ENCODE measurements at regions not wholly inside any gene's neighbourhood (a gene's known extent, or its start where the extent isn't known, plus 50 kb on each side); places are given as distances from the start of the nearest gene placed in this dataset.

- H3K79me2 ChIP-seq (ENCODE audit: control insufficient read depth, insufficient read depth, low read length) = no peaks in the 10 kb centered on the region
- in situ Hi-C loops (cut with MboI) = no loop called here
Measured at GRCh38 chr3:162370141-162370540, 873.5 kb downstream of the OTOL1 start.

DNA sequence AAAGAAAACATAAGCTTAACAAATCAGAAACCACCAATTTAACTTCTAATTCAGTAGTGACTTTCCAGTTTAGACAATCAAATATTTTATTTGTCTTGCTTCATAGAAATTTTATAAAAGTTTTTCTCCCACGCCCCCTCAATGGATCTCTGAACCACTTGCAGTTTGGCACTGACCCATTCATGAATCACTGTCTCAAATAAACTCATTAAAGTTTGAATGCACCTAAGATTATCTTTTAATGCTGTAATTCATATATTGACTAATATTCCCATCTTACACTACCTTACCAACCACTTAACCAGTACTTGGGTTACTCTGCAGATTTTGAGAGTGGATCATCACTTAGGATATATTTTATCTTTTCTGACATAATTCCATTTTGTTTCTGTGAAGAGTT lies 880.2 kb downstream of the OTOL1 start:
- intact Hi-C loops (cut with micrococcal nuclease; ENCODE audit: unreplicated experiment) = no loop called here
- CTCF ChIA-PET = no interaction called here
- RAD21 ChIA-PET (ENCODE audit: unreplicated experiment) = no interaction called here
- Histone ChIP-seq H3K27me3 (replicated peaks in 1 of 2; ENCODE audit: control insufficient read depth in 2 of 2, insufficient read depth in 2 of 2, low read length in 1 of 2) (no peaks in the 10 kb centered on the region), H3K9me3 (replicated peaks; ENCODE audit: control insufficient read depth, insufficient read depth, low read length) (no peaks in the 10 kb centered on the region), H4K20me1 (ENCODE audit: control insufficient read depth, insufficient read depth) (no peaks in the 10 kb centered on the region), H2AFZ (ENCODE audit: control insufficient read depth, low read depth, low read length) (no peak overlapping the region), H3K4me2 (ENCODE audit: control insufficient read depth, insufficient read depth) (no peak overlapping the region), H3K27ac (ENCODE audit: control insufficient read depth, insufficient read depth) (no peak overlapping the region), H3K9ac (ENCODE audit: control insufficient read depth, insufficient read depth, low read length) (no peak overlapping the region), H3K4me1 (ENCODE audit: control insufficient read depth, insufficient read depth, low read length) (no peaks in the 10 kb centered on the region), H3K36me3 (ENCODE audit: control insufficient read depth in 2 of 2, insufficient read depth in 2 of 2, low read length in 1 of 2) (no peaks in the 10 kb centered on the region), H3K79me2 (ENCODE audit: control insufficient read depth, insufficient read depth, low read length) (no peaks in the 10 kb centered on the region), H3K4me3 (no peak overlapping the region)
- SMC1A ChIA-PET (ENCODE audit: uncharacterized antibody, unreplicated experiment) = interaction anchor here (1.3 kb wide), 1 partner anchor 11 kb away, joined by 4 read pairs; no protein-coding TSS in a partner anchor
- 0% methylated on average over 1 of the region's 1 CpG for WGBS (ENCODE audit: insufficient coverage, insufficient replicate concordance, low lambda C conversion rate, missing lambda C conversion rate)
- TF ChIP-seq, protein P1, sequence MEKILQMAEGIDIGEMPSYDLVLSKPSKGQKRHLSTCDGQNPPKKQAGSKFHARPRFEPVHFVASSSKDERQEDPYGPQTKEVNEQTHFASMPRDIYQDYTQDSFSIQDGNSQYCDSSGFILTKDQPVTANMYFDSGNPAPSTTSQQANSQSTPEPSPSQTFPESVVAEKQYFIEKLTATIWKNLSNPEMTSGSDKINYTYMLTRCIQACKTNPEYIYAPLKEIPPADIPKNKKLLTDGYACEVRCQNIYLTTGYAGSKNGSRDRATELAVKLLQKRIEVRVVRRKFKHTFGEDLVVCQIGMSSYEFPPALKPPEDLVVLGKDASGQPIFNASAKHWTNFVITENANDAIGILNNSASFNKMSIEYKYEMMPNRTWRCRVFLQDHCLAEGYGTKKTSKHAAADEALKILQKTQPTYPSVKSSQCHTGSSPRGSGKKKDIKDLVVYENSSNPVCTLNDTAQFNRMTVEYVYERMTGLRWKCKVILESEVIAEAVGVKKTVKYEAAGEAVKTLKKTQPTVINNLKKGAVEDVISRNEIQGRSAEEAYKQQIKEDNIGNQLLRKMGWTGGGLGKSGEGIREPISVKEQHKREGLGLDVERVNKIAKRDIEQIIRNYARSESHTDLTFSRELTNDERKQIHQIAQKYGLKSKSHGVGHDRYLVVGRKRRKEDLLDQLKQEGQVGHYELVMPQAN (conservative IDR thresholded peaks at IDR 0.05) = no peak
- TF ChIP-seq SMAD5 (IDR thresholded peaks at IDR 0.05; ENCODE audit: low read depth) = no peak
- no peak for FAIRE-seq
- in situ Hi-C loops (cut with MboI) = no loop called here
- POLR2A ChIA-PET = no interaction called here
- ATAC-seq = no peak
- DNase-seq (ENCODE audit: low read depth, low spot score) = no peak
- no TSS peak for BruUV-seq (replicated peaks)

More at GRCh38 chr3:162370141-162370540, 873.5 kb downstream of the OTOL1 start:
- intact Hi-C loops (cut with micrococcal nuclease; ENCODE audit: unreplicated experiment) = no loop called here
- TF ChIP-seq ZNF24 (IDR thresholded peaks at IDR 0.05) (no peak), IKZF2 (IDR thresholded peaks at IDR 0.05) (no peak), ETV6 (conservative IDR thresholded peaks at IDR 0.05 in 1 of 2, IDR thresholded peaks at IDR 0.05 in 1 of 2; ENCODE audit: borderline replicate concordance in 1 of 2, low read depth in 1 of 2) (no peak), MTA3 (IDR thresholded peaks at IDR 0.05; ENCODE audit: borderline replicate concordance, low read length) (no peak), MEF2B (IDR thresholded peaks at IDR 0.05; ENCODE audit: partially characterized antibody, poor library complexity, severe bottlenecking) (no peak), POU2F2 (IDR thresholded peaks at IDR 0.05; ENCODE audit: borderline replicate concordance, low read depth, low read length) (no peak), TCF7 (IDR thresholded peaks at IDR 0.05; ENCODE audit: borderline replicate concordance) (no peak), ASH2L (IDR thresholded peaks at IDR 0.05; ENCODE audit: borderline replicate concordance, low read depth) (no peak)
- TF ChIP-seq, protein P2, sequence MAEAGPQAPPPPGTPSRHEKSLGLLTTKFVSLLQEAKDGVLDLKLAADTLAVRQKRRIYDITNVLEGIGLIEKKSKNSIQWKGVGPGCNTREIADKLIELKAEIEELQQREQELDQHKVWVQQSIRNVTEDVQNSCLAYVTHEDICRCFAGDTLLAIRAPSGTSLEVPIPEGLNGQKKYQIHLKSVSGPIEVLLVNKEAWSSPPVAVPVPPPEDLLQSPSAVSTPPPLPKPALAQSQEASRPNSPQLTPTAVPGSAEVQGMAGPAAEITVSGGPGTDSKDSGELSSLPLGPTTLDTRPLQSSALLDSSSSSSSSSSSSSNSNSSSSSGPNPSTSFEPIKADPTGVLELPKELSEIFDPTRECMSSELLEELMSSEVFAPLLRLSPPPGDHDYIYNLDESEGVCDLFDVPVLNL (IDR thresholded peaks at IDR 0.05; ENCODE audit: low read depth, low read length) = no peak
- H3K27me3 ChIP-seq (replicated peaks in 1 of 2; ENCODE audit: control insufficient read depth in 2 of 2, insufficient read depth in 2 of 2, low read length in 1 of 2) = no peaks in the 10 kb centered on the region
- RAD21 ChIA-PET (ENCODE audit: unreplicated experiment) = no interaction called here
- DNase-seq (ENCODE audit: low read depth, low spot score) = no peak
- CTCF ChIA-PET = no interaction called here
- ATAC-seq = no peak; the same call in 1 of the 3 replicates
- no peak for FAIRE-seq
- no peaks in the 10 kb centered on the region for H3K9me3 ChIP-seq (replicated peaks; ENCODE audit: control insufficient read depth, insufficient read depth, low read length)
- no peak overlapping the region for H3K9ac ChIP-seq (ENCODE audit: control insufficient read depth, insufficient read depth, low read length)
- 0% methylated on average over 1 of the region's 1 CpG for WGBS (ENCODE audit: insufficient coverage, insufficient replicate concordance, low lambda C conversion rate, missing lambda C conversion rate)
- H3K4me3 ChIP-seq = no peak overlapping the region
- no peaks in the 10 kb centered on the region for H3K4me1 ChIP-seq (ENCODE audit: control insufficient read depth, insufficient read depth, low read length)
- BruUV-seq (replicated peaks) = no TSS peak
- SMC1A ChIA-PET (ENCODE audit: uncharacterized antibody, unreplicated experiment) = no interaction called here
- H3K4me2 ChIP-seq (ENCODE audit: control insufficient read depth, insufficient read depth) = no peak overlapping the region
- no peak overlapping the region for H3K27ac ChIP-seq (ENCODE audit: control insufficient read depth, insufficient read depth)
- no peaks in the 10 kb centered on the region for H3K36me3 ChIP-seq (ENCODE audit: control insufficient read depth in 2 of 2, insufficient read depth in 2 of 2, low read length in 1 of 2)
- POLR2A ChIA-PET = no interaction called here
- no peaks in the 10 kb centered on the region for H4K20me1 ChIP-seq (ENCODE audit: control insufficient read depth, insufficient read depth)
- H2AFZ ChIP-seq (ENCODE audit: control insufficient read depth, low read depth, low read length) = no peak overlapping the region
